ENCODE measurements at regions not wholly inside any gene's neighbourhood (a gene's known extent, or its start where the extent isn't known, plus 50 kb on each side); places are given as distances from the start of the nearest gene placed in this dataset.

GRCh38 chr2:19675003-19675629 is 226.7 kb downstream of the TTC32 start:
- intact Hi-C loops (cut with DNase I), result no loop called here
- no peaks in the 10 kb centered on the region for H3K27me3 ChIP-seq
- 65 to 69% (median 66%) methylated on average over 13 of the region's 13 CpGs for WGBS, 3 donors
- DNase-seq, result no peak
- no peaks in the 10 kb centered on the region for H3K4me1 ChIP-seq (ENCODE audit: insufficient read depth)
- no peaks in the 10 kb centered on the region for H3K9me3 ChIP-seq
- TF ChIP-seq POLR2A (IDR thresholded peaks at IDR 0.05), result no peak
- TF ChIP-seq EP300 (IDR thresholded peaks at IDR 0.05), result no peak
- TF ChIP-seq CTCF (IDR thresholded peaks at IDR 0.05), result no peak
- no peak overlapping the region for H3K27ac ChIP-seq
- no peaks in the 10 kb centered on the region for H3K36me3 ChIP-seq
- H3K4me3 ChIP-seq, result no peak overlapping the region

- Histone ChIP-seq H3K4me3 (no peak overlapping the region), H3K4me1 (ENCODE audit: insufficient read depth) (no peaks in the 10 kb centered on the region), H3K27ac (no peak overlapping the region), H3K27me3 (no peaks in the 10 kb centered on the region), H3K9me3 (no peaks in the 10 kb centered on the region), H3K36me3 (no peaks in the 10 kb centered on the region)
- DNase-seq, result no peak
- intact Hi-C loops (cut with DNase I), result no loop called here
- no peak for TF ChIP-seq EP300 (IDR thresholded peaks at IDR 0.05)
- TF ChIP-seq POLR2A (IDR thresholded peaks at IDR 0.05), result no peak
- TF ChIP-seq CTCF (IDR thresholded peaks at IDR 0.05), result no peak
- 70 to 79% (median 70%) methylated on average over 16 of the region's 16 CpGs for WGBS, 3 donors
Observed at GRCh38 chr2:19674051-19675002, 227.5 kb downstream of the TTC32 start.

GRCh38 chr2:19673213-19673791 is 228.5 kb downstream of the TTC32 start:
- no peaks in the 10 kb centered on the region for H3K9me3 ChIP-seq
- H3K27ac ChIP-seq, result no peak overlapping the region
- 71 to 78% (median 73%) methylated on average over 11 of the region's 11 CpGs for WGBS, 3 donors
- no peaks in the 10 kb centered on the region for H3K4me1 ChIP-seq (ENCODE audit: insufficient read depth)
- no peak for TF ChIP-seq CTCF (IDR thresholded peaks at IDR 0.05)
- no peak for TF ChIP-seq POLR2A (IDR thresholded peaks at IDR 0.05)
- TF ChIP-seq EP300 (IDR thresholded peaks at IDR 0.05), result no peak
- no peaks in the 10 kb centered on the region for H3K36me3 ChIP-seq
- DNase-seq, result no peak
- intact Hi-C loops (cut with DNase I), result no loop called here
- H3K27me3 ChIP-seq, result no peaks in the 10 kb centered on the region
- no peak overlapping the region for H3K4me3 ChIP-seq

- WGBS, 3 donors, result 91 to 96% (median 96%) methylated on average over 4 of the region's 4 CpGs
- Histone ChIP-seq H3K27ac (no peak overlapping the region), H3K4me1 (ENCODE audit: insufficient read depth) (no peaks in the 10 kb centered on the region), H3K9me3 (no peaks in the 10 kb centered on the region), H3K4me3 (no peak overlapping the region), H3K27me3 (no peaks in the 10 kb centered on the region), H3K36me3 (no peaks in the 10 kb centered on the region)
- no peak for TF ChIP-seq CTCF (IDR thresholded peaks at IDR 0.05)
- no peak for TF ChIP-seq POLR2A (IDR thresholded peaks at IDR 0.05)
- no peak for TF ChIP-seq EP300 (IDR thresholded peaks at IDR 0.05)
- no peak for DNase-seq
- intact Hi-C loops (cut with DNase I), result no loop called here
Observed at GRCh38 chr2:19671916-19672315, 229.9 kb downstream of the TTC32 start.
